ENCODE measurements at regions not wholly inside any gene's neighbourhood (a gene's known extent, or its start where the extent isn't known, plus 50 kb on each side); places are given as distances from the start of the nearest gene placed in this dataset.

DNA sequence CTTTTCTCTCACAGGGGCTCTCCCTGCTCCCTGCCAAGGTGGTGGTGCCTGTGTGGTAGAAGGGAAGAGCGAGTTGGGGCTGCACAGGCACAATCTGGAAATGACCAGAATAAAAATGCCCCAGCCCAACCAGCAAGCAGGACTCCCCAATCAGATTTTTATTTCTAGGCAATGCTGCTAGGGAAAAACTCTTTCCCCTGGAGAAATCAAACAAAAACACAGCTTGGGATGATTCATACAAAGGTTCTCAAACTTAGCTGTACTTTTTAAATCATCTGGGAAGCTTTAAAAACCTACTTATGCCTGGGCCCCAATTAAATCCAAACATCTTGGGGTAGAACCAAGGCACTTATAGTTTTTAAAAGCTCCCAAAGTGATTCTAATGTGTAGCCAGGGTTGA lies 243.2 kb downstream of the HTR7 start:
- Histone ChIP-seq H3K4me3 (ENCODE audit: control insufficient read depth in 2 of 3, extremely low read depth in 1 of 3, insufficient read depth in 2 of 3, low read depth in 1 of 3, low read length in 3 of 3) (no peak overlapping the region), H3K27ac (ENCODE audit: control insufficient read depth, insufficient read depth, low read length) (no peak overlapping the region), H3K9me1 (ENCODE audit: control insufficient read depth, extremely low read depth, insufficient read depth, low read length) (no peaks in the 10 kb centered on the region), H3K4me1 (ENCODE audit: control insufficient read depth, extremely low read depth, insufficient read depth, low read length) (no peaks in the 10 kb centered on the region), H4K20me1 (ENCODE audit: control insufficient read depth, extremely low read depth, insufficient read depth, low read length) (no peaks in the 10 kb centered on the region), H3K36me3 (ENCODE audit: control insufficient read depth in 2 of 2, extremely low read depth in 1 of 2, insufficient read depth in 2 of 2, low read length in 2 of 2) (no peaks in the 10 kb centered on the region), H3K9ac (ENCODE audit: control insufficient read depth, extremely low read depth, insufficient read depth, low read length) (no peak overlapping the region), H3K9me3 (ENCODE audit: control insufficient read depth, low read depth, low read length) (no peaks in the 10 kb centered on the region), H3K79me2 (ENCODE audit: control insufficient read depth, insufficient read depth, low read length) (no peaks in the 10 kb centered on the region), H3K4me2 (ENCODE audit: control insufficient read depth, extremely low read depth, insufficient read depth, low read depth, low read length) (no peak overlapping the region), H3K27me3 (ENCODE audit: control insufficient read depth, extremely low read depth, insufficient read depth, low read length) (no peaks in the 10 kb centered on the region), H2AFZ (ENCODE audit: control insufficient read depth, low read length) (no peak overlapping the region)
- no peak for FAIRE-seq
- DNase-seq (ENCODE audit: low read depth, low spot score), result no peak
- TF ChIP-seq EZH2 (IDR thresholded peaks at IDR 0.05; ENCODE audit: low read length), result no peak
- TF ChIP-seq, protein P1, sequence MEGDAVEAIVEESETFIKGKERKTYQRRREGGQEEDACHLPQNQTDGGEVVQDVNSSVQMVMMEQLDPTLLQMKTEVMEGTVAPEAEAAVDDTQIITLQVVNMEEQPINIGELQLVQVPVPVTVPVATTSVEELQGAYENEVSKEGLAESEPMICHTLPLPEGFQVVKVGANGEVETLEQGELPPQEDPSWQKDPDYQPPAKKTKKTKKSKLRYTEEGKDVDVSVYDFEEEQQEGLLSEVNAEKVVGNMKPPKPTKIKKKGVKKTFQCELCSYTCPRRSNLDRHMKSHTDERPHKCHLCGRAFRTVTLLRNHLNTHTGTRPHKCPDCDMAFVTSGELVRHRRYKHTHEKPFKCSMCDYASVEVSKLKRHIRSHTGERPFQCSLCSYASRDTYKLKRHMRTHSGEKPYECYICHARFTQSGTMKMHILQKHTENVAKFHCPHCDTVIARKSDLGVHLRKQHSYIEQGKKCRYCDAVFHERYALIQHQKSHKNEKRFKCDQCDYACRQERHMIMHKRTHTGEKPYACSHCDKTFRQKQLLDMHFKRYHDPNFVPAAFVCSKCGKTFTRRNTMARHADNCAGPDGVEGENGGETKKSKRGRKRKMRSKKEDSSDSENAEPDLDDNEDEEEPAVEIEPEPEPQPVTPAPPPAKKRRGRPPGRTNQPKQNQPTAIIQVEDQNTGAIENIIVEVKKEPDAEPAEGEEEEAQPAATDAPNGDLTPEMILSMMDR (optimal IDR thresholded peaks at IDR 0.05 in 1 of 3, IDR thresholded peaks at IDR 0.05 in 1 of 3, conservative IDR thresholded peaks at IDR 0.05 in 1 of 3; ENCODE audit: extremely low read depth in 1 of 3, insufficient read depth in 2 of 3, low read length in 3 of 3), result no peak
- dilution Hi-C loops (cut with MboI; ENCODE audit: extremely low pct_ligation_motif_present, low sequenced_read_pairs), result no loop called here

DNA sequence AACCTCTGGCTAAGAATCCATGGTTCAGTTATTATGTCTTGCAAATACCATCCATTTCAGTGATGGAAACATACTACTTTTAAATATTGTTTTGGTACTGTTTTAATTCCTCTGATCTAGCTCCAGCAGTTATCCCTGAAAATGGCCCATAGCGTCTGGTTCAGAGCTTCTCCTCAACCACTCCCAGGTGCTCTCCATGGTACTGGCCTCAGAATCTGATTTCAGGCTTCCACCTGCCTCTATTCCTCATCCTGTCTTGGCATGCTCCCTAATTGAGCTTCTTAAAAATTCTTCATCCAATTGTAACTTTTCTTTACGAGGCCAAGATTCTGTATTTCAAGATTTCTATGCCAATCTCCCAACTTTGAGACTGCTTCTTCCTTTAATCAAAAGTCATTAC lies 236.3 kb downstream of the HTR7 start:
- peak; percentile 15 for DNase-seq (ENCODE audit: low read depth, low spot score)
- TF ChIP-seq EZH2 (IDR thresholded peaks at IDR 0.05; ENCODE audit: low read length), result no peak
- TF ChIP-seq, protein P1 (optimal IDR thresholded peaks at IDR 0.05 in 1 of 3, IDR thresholded peaks at IDR 0.05 in 1 of 3, conservative IDR thresholded peaks at IDR 0.05 in 1 of 3; ENCODE audit: extremely low read depth in 1 of 3, insufficient read depth in 2 of 3, low read length in 3 of 3), result no peak
- FAIRE-seq, result peak; percentile 85
- Histone ChIP-seq H3K36me3 (ENCODE audit: control insufficient read depth in 2 of 2, extremely low read depth in 1 of 2, insufficient read depth in 2 of 2, low read length in 2 of 2) (no peaks in the 10 kb centered on the region), H3K9me1 (ENCODE audit: control insufficient read depth, extremely low read depth, insufficient read depth, low read length) (no peaks in the 10 kb centered on the region), H3K27me3 (ENCODE audit: control insufficient read depth, extremely low read depth, insufficient read depth, low read length) (no peaks in the 10 kb centered on the region), H3K27ac (ENCODE audit: control insufficient read depth, insufficient read depth, low read length) (no peak overlapping the region), H3K9ac (ENCODE audit: control insufficient read depth, extremely low read depth, insufficient read depth, low read length) (no peak overlapping the region), H3K79me2 (ENCODE audit: control insufficient read depth, insufficient read depth, low read length) (no peaks in the 10 kb centered on the region), H3K4me1 (ENCODE audit: control insufficient read depth, extremely low read depth, insufficient read depth, low read length) (no peaks in the 10 kb centered on the region), H2AFZ (ENCODE audit: control insufficient read depth, low read length) (no peak overlapping the region), H3K9me3 (ENCODE audit: control insufficient read depth, low read depth, low read length) (no peaks in the 10 kb centered on the region), H3K4me2 (ENCODE audit: control insufficient read depth, extremely low read depth, insufficient read depth, low read depth, low read length) (no peak overlapping the region), H3K4me3 (ENCODE audit: control insufficient read depth in 2 of 3, extremely low read depth in 1 of 3, insufficient read depth in 2 of 3, low read depth in 1 of 3, low read length in 3 of 3) (no peak overlapping the region), H4K20me1 (ENCODE audit: control insufficient read depth, extremely low read depth, insufficient read depth, low read length) (no peaks in the 10 kb centered on the region)
- dilution Hi-C loops (cut with MboI; ENCODE audit: extremely low pct_ligation_motif_present, low sequenced_read_pairs), result no loop called here
